K562 (cell line): ENCODE measurements at regions not wholly inside any gene's neighbourhood (a gene's known extent, or its start where the extent isn't known, plus 50 kb on each side); places are given as distances from the start of the nearest gene placed in this dataset.

ENCODE experiments used
- ATAC-seq: fragments of 200-7000 bp; cut with Tn5 transposase; 3 replicates; pipeline ENCODE4 v1.9.1; 2020; ENCODE audit warnings: moderate library complexity
- BruUV-seq: library from RNA; stranded (reverse); fragments of 400-500 nt; replicated peaks from 2 replicates; lab custom pipeline; 2021; lab: Mats Ljungman, UMichigan
- CTCF ChIA-PET: fragments of 300-600 bp; formaldehyde crosslinking; extraction: SDS; loops from one replicate; lab custom pipeline; 2021; ENCODE audit warnings: low intra/inter-chr PET ratio; lab: Yijun Ruan, JAX
- POLR2A ChIA-PET: fragments of 300-600, 350-650 bp; sonication (Branson Sonifier 250); formaldehyde crosslinking; extraction: SDS; loops from one replicate; lab custom pipeline; 2021; ENCODE audit warnings: antibody characterized with exemption, inconsistent platforms; lab: Yijun Ruan, JAX
- DNase-seq, 4 experiments: peaks; one replicate each; pipeline versions ENCODE4 v3.0.0 to v3.0.0-alpha.2; 2011 to 2018; ENCODE audit warnings: low spot score in 3 of 4, mixed read lengths in 3 of 4; ENCODE audit errors: extremely low read depth in 1 of 4
- FAIRE-seq: peaks from 2 replicates; lab custom pipeline; 2011; peaks lifted over from hg19 to GRCh38; lab: Jason Lieb, UNC
- H2AFZ ChIP-seq: 2 replicates; pipeline ENCODE4 v1.6.0; 2011; ENCODE audit warnings: low read depth, low read length, control low read depth, inconsistent platforms
- H3K27ac ChIP-seq: fragments of 200-600 bp; 3 replicates; pipeline ENCODE4 v1.8.0; 2011; ENCODE audit warnings: low read depth, mild to moderate bottlenecking, control low read depth, inconsistent platforms, low read length, moderate library complexity, mixed read lengths; ENCODE audit errors: extremely low read depth
- H3K27me3 ChIP-seq, 2 experiments: fragments of 300-600 bp in 1 of 2; 2 replicates in 1 of 2; 3 replicates in 1 of 2; pipeline versions ENCODE4 v1.6.0 to v1.8.0; 2011; ENCODE audit warnings: inconsistent platforms in 2 of 2, low read length in 2 of 2, mild to moderate bottlenecking in 1 of 2, mixed read lengths in 1 of 2, moderate library complexity in 1 of 2; ENCODE audit not compliant: control insufficient read depth in 2 of 2, insufficient read depth in 2 of 2
- H3K36me3 ChIP-seq: fragments of 300-600 bp; 3 replicates; pipeline ENCODE4 v1.8.0; 2011; ENCODE audit warnings: mild to moderate bottlenecking, low read length, inconsistent platforms; ENCODE audit not compliant: control insufficient read depth, insufficient read depth
- H3K4me1 ChIP-seq, 2 experiments: fragments of 200-600 bp in 1 of 2; replicated peaks in 1 of 2; 2 replicates in 1 of 2; 3 replicates in 1 of 2; pipeline versions ENCODE4 v1.5.1 to v1.8.0; 2011; ENCODE audit warnings: inconsistent platforms in 2 of 2, low read length in 2 of 2, mild to moderate bottlenecking in 1 of 2, mixed read lengths in 1 of 2, moderate library complexity in 1 of 2; ENCODE audit not compliant: control insufficient read depth in 2 of 2, insufficient read depth in 2 of 2
- H3K4me2 ChIP-seq: 2 replicates; pipeline ENCODE4 v1.6.1; 2011; ENCODE audit warnings: low read length, control low read depth, inconsistent platforms, mixed read lengths; ENCODE audit not compliant: insufficient read depth
- H3K4me3 ChIP-seq: fragments of 200-600 bp; sonication (generic), shearing (Covaris generic); 2 replicates; pipeline ENCODE4 v1.5.1; 2016; ENCODE audit warnings: control low read depth, inconsistent platforms
- H3K79me2 ChIP-seq: fragments of 200-600 bp; 3 replicates; pipeline ENCODE4 v1.8.0; 2011; ENCODE audit warnings: low read length, inconsistent platforms; ENCODE audit not compliant: control insufficient read depth, insufficient read depth
- H3K9ac ChIP-seq, 2 experiments: 2 replicates each; pipeline versions ENCODE4 v1.6.0 to v1.6.1; 2011; ENCODE audit warnings: low read depth in 2 of 2, low read length in 2 of 2, control low read depth in 1 of 2, inconsistent platforms in 1 of 2, mild to moderate bottlenecking in 1 of 2, mixed read lengths in 1 of 2; ENCODE audit not compliant: insufficient read depth in 1 of 2
- H3K9me1 ChIP-seq: one replicate; pipeline ENCODE4 v1.6.0; 2011; ENCODE audit warnings: inconsistent platforms, mild to moderate bottlenecking, low read length, moderate library complexity; ENCODE audit not compliant: control insufficient read depth, insufficient read depth
- H3K9me3 ChIP-seq: replicated peaks from 2 replicates; pipeline ENCODE4 v1.5.1; 2011; ENCODE audit warnings: low read depth, low read length, inconsistent platforms; ENCODE audit not compliant: control insufficient read depth, insufficient read depth
- H4K20me1 ChIP-seq: replicated peaks from 2 replicates; pipeline ENCODE4 v1.6.1; 2011; ENCODE audit warnings: low read length, inconsistent platforms, mixed read lengths; ENCODE audit not compliant: control insufficient read depth, insufficient read depth
- MCM3 ChIP-seq: fragments of 450-650 bp; IDR thresholded peaks from 2 replicates; pipeline ENCODE4 v1.6.1; 2016
- WGBS: fragments of 100-300 bp; shearing (Covaris generic); methylation state at CpG from one replicate; pipeline ENCODE4 v1.1.6; 2016; ENCODE audit warnings: low coverage, mixed read lengths; ENCODE audit not compliant: insufficient coverage; ENCODE audit errors: missing lambda C conversion rate; 5-methylcytosine and 5-hydroxymethylcytosine counted together
- in situ Hi-C: fragments of 300-500 bp; cut with MboI; formaldehyde crosslinking; loops from 4 replicates; pipeline ENCODE4 v1.15.0; 2018; ENCODE audit warnings: inconsistent platforms, mixed read lengths
- intact Hi-C: fragments of 100-400 bp; cut with micrococcal nuclease; formaldehyde crosslinking; loops from 2 replicates; pipeline ENCODE4 v1.14.2; 2022
- TF ChIP-seq, protein P1 (sequence below), 3 experiments: fragments of 200-800 bp in 1 of 3; fragments of 250-450 bp in 1 of 3; fragments of 450-650 bp in 1 of 3; sonication (Bioruptor Pico) in 1 of 3; sonication (Bioruptor generic) in 1 of 3; formaldehyde crosslinking in 1 of 3; IDR thresholded peaks; 2 replicates each; pipeline versions ENCODE4 v1.6.1 to v1.8.0; 2016 to 2022; ENCODE audit warnings: mild to moderate bottlenecking in 2 of 3, missing genetic modification characterization in 2 of 3, missing compliant biosample characterization in 1 of 3, moderate library complexity in 1 of 3

GRCh38 chr20:47982574-47983360 lies 197.5 kb upstream of the SULF2 start:
- no peak for TF ChIP-seq MCM3
- TF ChIP-seq, protein P1, sequence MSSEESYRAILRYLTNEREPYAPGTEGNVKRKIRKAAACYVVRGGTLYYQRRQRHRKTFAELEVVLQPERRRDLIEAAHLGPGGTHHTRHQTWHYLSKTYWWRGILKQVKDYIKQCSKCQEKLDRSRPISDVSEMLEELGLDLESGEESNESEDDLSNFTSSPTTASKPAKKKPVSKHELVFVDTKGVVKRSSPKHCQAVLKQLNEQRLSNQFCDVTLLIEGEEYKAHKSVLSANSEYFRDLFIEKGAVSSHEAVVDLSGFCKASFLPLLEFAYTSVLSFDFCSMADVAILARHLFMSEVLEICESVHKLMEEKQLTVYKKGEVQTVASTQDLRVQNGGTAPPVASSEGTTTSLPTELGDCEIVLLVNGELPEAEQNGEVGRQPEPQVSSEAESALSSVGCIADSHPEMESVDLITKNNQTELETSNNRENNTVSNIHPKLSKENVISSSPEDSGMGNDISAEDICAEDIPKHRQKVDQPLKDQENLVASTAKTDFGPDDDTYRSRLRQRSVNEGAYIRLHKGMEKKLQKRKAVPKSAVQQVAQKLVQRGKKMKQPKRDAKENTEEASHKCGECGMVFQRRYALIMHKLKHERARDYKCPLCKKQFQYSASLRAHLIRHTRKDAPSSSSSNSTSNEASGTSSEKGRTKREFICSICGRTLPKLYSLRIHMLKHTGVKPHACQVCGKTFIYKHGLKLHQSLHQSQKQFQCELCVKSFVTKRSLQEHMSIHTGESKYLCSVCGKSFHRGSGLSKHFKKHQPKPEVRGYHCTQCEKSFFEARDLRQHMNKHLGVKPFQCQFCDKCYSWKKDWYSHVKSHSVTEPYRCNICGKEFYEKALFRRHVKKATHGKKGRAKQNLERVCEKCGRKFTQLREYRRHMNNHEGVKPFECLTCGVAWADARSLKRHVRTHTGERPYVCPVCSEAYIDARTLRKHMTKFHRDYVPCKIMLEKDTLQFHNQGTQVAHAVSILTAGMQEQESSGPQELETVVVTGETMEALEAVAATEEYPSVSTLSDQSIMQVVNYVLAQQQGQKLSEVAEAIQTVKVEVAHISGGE (CRISPR knock-in tag; IDR thresholded peaks at IDR 0.05) = peak in 1 of 3 experiments; percentile 51; a peak in 2 of 6 replicates
- TF ChIP-seq, all 486 proteins: peak for 1
- no peak overlapping the region for H3K4me2 ChIP-seq
- H3K9ac ChIP-seq = no peak overlapping the region
- WGBS = 0% methylated on average over 14 of the region's 18 CpGs
- no peaks in the 10 kb centered on the region for H3K9me3 ChIP-seq
- no TSS peak for BruUV-seq
- CTCF ChIA-PET = no interaction called here
- in situ Hi-C loops = no loop called here
- no peaks in the 10 kb centered on the region; a peak in 1 of 5 replicates for H3K4me1 ChIP-seq
- no peaks in the 10 kb centered on the region for H3K36me3 ChIP-seq
- H3K27me3 ChIP-seq = peaks cover 0 to 14% of the 10 kb centered on the region in 2 experiments; a peak in 3 of 5 replicates
- H3K9me1 ChIP-seq = no peaks in the 10 kb centered on the region
- ATAC-seq (0 out of 3 replicates have a peak, but pooled peaks have one; percentile 37), FAIRE-seq (no peak), DNase-seq (peak in 1 of 4 experiments; percentile 19)
- H3K27ac ChIP-seq = no peak overlapping the region
- H4K20me1 ChIP-seq = no peaks in the 10 kb centered on the region
- H3K4me3 ChIP-seq = no peak overlapping the region
- H3K79me2 ChIP-seq = no peaks in the 10 kb centered on the region
- H2AFZ ChIP-seq = no peak overlapping the region
- POLR2A ChIA-PET = interaction anchor here (1.2 kb wide), 1 partner anchor 46 kb away, joined by 4 read pairs; no protein-coding TSS in a partner anchor
- intact Hi-C loops = no loop called here
